Endothelial cell of umbilical vein (primary cell): ENCODE measurements at regions not wholly inside any gene's neighbourhood (a gene's known extent, or its start where the extent isn't known, plus 50 kb on each side); places are given as distances from the start of the nearest gene placed in this dataset.

Source experiments
- BruUV-seq: library from RNA; stranded (reverse); fragments of 400-500 nt; replicated peaks from 2 replicates; lab custom pipeline; 2021; lab: Mats Ljungman, UMichigan
- CTCF ChIA-PET: fragments of 300-600, 350-600 bp; sonication (Branson Sonifier 250); formaldehyde crosslinking; loops from one replicate; lab custom pipeline; 2021; ENCODE audit warnings: antibody characterized with exemption, inconsistent platforms; lab: Charles Lee
- POLR2A ChIA-PET: fragments of 300-600, 350-600 bp; sonication (Branson Sonifier 250); formaldehyde crosslinking; loops from one replicate; lab custom pipeline; 2021; ENCODE audit warnings: antibody characterized with exemption, inconsistent platforms; lab: Charles Lee
- DNase-seq: peaks from one replicate; pipeline ENCODE4 v3.0.0-alpha.2; 2011; ENCODE audit warnings: low read depth, low spot score
- FAIRE-seq: peaks from 2 replicates; lab custom pipeline; 2011; peaks lifted over from hg19 to GRCh38; lab: Jason Lieb, UNC
- H2AFZ ChIP-seq: 2 replicates; pipeline ENCODE4 v1.6.0; 2012; ENCODE audit warnings: low read depth, low read length, control low read depth, inconsistent platforms
- H3K27ac ChIP-seq: 2 replicates; pipeline ENCODE4 v1.5.1; 2011; ENCODE audit warnings: low read depth, mild to moderate bottlenecking, control low read depth, low read length, moderate library complexity; ENCODE audit not compliant: insufficient read depth
- H3K27me3 ChIP-seq, 2 experiments: 2 replicates each; pipeline versions ENCODE4 v1.6.0 to v1.6.1; 2011; ENCODE audit warnings: low read length in 2 of 2, mixed read lengths in 1 of 2; ENCODE audit not compliant: control insufficient read depth in 2 of 2, insufficient read depth in 2 of 2
- H3K36me3 ChIP-seq, 2 experiments: 2 replicates in 1 of 2; 3 replicates in 1 of 2; pipeline ENCODE4 v1.5.1; 2011; ENCODE audit warnings: low read length in 2 of 2, mild to moderate bottlenecking in 1 of 2, moderate library complexity in 1 of 2; ENCODE audit not compliant: control insufficient read depth in 2 of 2, insufficient read depth in 2 of 2; ENCODE audit errors: extremely low read depth in 1 of 2
- H3K4me1 ChIP-seq: 3 replicates; pipeline ENCODE4 v1.5.1; 2011; ENCODE audit warnings: mild to moderate bottlenecking, low read length; ENCODE audit not compliant: control insufficient read depth, insufficient read depth; ENCODE audit errors: extremely low read depth
- H3K4me2 ChIP-seq: 2 replicates; pipeline ENCODE4 v1.6.1; 2011; ENCODE audit warnings: low read length, control low read depth, mixed read lengths; ENCODE audit not compliant: insufficient read depth
- H3K4me3 ChIP-seq, 3 experiments: fragments of 200-600 bp in 1 of 3; sonication (generic), shearing (Covaris generic) in 1 of 3; replicated peaks in 1 of 3; 2 replicates each; pipeline ENCODE4 v1.5.1; 2011 to 2016; ENCODE audit warnings: control low read depth in 3 of 3, low read length in 3 of 3, mild to moderate bottlenecking in 2 of 3, inconsistent platforms in 1 of 3, low read depth in 1 of 3, moderate library complexity in 1 of 3; ENCODE audit not compliant: insufficient read depth in 1 of 3
- H3K79me2 ChIP-seq: 2 replicates; pipeline ENCODE4 v1.6.0; 2012; ENCODE audit warnings: low read length, inconsistent platforms; ENCODE audit not compliant: control insufficient read depth, insufficient read depth
- H3K9ac ChIP-seq: replicated peaks from 2 replicates; pipeline ENCODE3; 2011; ENCODE audit warnings: low read length, control low read depth; ENCODE audit not compliant: insufficient read depth; ENCODE audit errors: extremely low read depth
- H3K9me1 ChIP-seq: replicated peaks from 3 replicates; pipeline ENCODE4 v1.6.0; 2011; ENCODE audit warnings: mild to moderate bottlenecking, low read length; ENCODE audit not compliant: control insufficient read depth, insufficient read depth; ENCODE audit errors: extremely low read depth
- H3K9me3 ChIP-seq: replicated peaks from 2 replicates; pipeline ENCODE4 v1.5.1; 2012; ENCODE audit warnings: low read length, inconsistent platforms; ENCODE audit not compliant: control insufficient read depth, insufficient read depth
- H4K20me1 ChIP-seq: replicated peaks from 2 replicates; pipeline ENCODE3; 2011; ENCODE audit warnings: mild to moderate bottlenecking, low read length; ENCODE audit not compliant: control insufficient read depth, insufficient read depth; ENCODE audit errors: extremely low read depth
- CTCF ChIP-seq, 2 donors: IDR thresholded peaks; 1 replicate in 1 of 2; 2 replicates in 1 of 2; pipeline ENCODE4 v1.5.1; 2011; ENCODE audit warnings: low read length in 2 of 2, mild to moderate bottlenecking in 2 of 2, moderate library complexity in 2 of 2, control low read depth in 1 of 2, inconsistent platforms in 1 of 2, low read depth in 1 of 2; ENCODE audit not compliant: insufficient read depth in 1 of 2; ENCODE audit errors: extremely low read depth in 1 of 2
- EZH2 ChIP-seq: IDR thresholded peaks from 2 replicates; pipeline ENCODE4 v1.6.1; 2012; ENCODE audit warnings: borderline replicate concordance, low read depth, mild to moderate bottlenecking, moderate library complexity, low read length, inconsistent platforms; ENCODE audit not compliant: severe bottlenecking
- FOS ChIP-seq: IDR thresholded peaks from 2 replicates; pipeline ENCODE4 v1.6.1; 2011; ENCODE audit warnings: mild to moderate bottlenecking, low read length, moderate library complexity, borderline replicate concordance; ENCODE audit not compliant: insufficient read depth
- GATA2 ChIP-seq: IDR thresholded peaks from 2 replicates; pipeline ENCODE4 v1.7.0; 2011; ENCODE audit warnings: low read depth, mild to moderate bottlenecking, moderate library complexity, mixed read lengths, low read length; ENCODE audit not compliant: insufficient read length, insufficient read depth
- JUN ChIP-seq: IDR thresholded peaks from 2 replicates; pipeline ENCODE4 v1.6.1; 2011; ENCODE audit warnings: borderline replicate concordance, low read depth; ENCODE audit not compliant: insufficient read length, insufficient read depth
- MAX ChIP-seq: IDR thresholded peaks from 2 replicates; pipeline ENCODE4 v1.6.1; 2011; ENCODE audit not compliant: insufficient read depth, insufficient read length
- MYC ChIP-seq: IDR thresholded peaks from one replicate; pipeline ENCODE4 v1.6.1; 2011; ENCODE audit warnings: mild to moderate bottlenecking, low read depth, low read length
- POLR2A ChIP-seq: IDR thresholded peaks from 2 replicates; pipeline ENCODE4 v1.6.1; 2012; ENCODE audit warnings: low read depth, mild to moderate bottlenecking, control low read depth, low read length
- POLR2AphosphoS5 ChIP-seq: IDR thresholded peaks from 2 replicates; pipeline ENCODE4 v1.6.1; 2012; ENCODE audit warnings: low read depth, mild to moderate bottlenecking, control low read depth, low read length, moderate library complexity; ENCODE audit not compliant: insufficient read depth
- dilution Hi-C: fragments of 300-500 bp; cut with MboI; formaldehyde crosslinking; loops from one replicate; pipeline ENCODE4 v1.15.0; 2019; ENCODE audit warnings: low sequenced_read_pairs; ENCODE audit not compliant: extremely low pct_ligation_motif_present
- intact Hi-C: fragments of 100-400 bp; cut with micrococcal nuclease; formaldehyde crosslinking; loops from one replicate; pipeline ENCODE4 v1.10.0; 2022

DNA sequence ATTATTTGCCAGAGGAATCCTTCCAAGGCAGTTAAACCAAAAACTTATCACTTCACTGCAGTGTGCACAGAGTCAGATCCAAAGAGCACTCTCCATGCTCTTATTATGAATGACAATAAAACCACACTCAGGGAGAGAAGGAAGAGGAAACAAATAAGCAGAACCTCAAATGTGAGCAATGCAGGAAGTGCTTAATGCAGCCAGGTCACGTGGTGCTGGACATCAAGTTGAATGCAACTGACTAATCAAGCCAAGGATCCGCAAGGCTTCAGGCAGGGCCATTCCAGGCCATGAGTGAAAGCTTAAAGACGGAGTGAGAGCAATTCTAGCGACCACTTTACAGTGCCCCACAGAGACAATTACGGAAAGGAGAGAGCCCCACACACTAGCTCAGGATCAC lies 230.4 kb upstream of the PUM3 start:
- ChIA-PET POLR2A (no interaction called here), CTCF (no interaction called here)
- no peak overlapping the region for H3K4me3 ChIP-seq
- no TSS peak for BruUV-seq
- H3K9me1 ChIP-seq, result no peaks in the 10 kb centered on the region
- H3K9me3 ChIP-seq, result no peaks in the 10 kb centered on the region
- dilution Hi-C loops (no loop called here), intact Hi-C loops (no loop called here)
- no peak overlapping the region for H3K9ac ChIP-seq
- TF ChIP-seq FOS (no peak), MAX (no peak), EZH2 (no peak), POLR2A (no peak), GATA2 (no peak), JUN (no peak), CTCF (IDR thresholded peaks at IDR 0.05; ENCODE audit: extremely low read depth in 1 of 2, insufficient read depth in 1 of 2, low read depth in 1 of 2, low read length in 2 of 2) (no peak), POLR2AphosphoS5 (no peak), MYC (no peak)
- no peaks in the 10 kb centered on the region for H3K4me1 ChIP-seq
- H3K4me2 ChIP-seq, result no peak overlapping the region
- no peak for DNase-seq
- H3K36me3 ChIP-seq, result no peaks in the 10 kb centered on the region
- FAIRE-seq, result no peak
- no peaks in the 10 kb centered on the region for H3K27me3 ChIP-seq
- no peak overlapping the region for H2AFZ ChIP-seq
- H4K20me1 ChIP-seq, result no peaks in the 10 kb centered on the region
- H3K79me2 ChIP-seq, result no peaks in the 10 kb centered on the region
- no peak overlapping the region for H3K27ac ChIP-seq
